B cell (primary cell): ENCODE measurements at regions not wholly inside any gene's neighbourhood (a gene's known extent, or its start where the extent isn't known, plus 50 kb on each side); places are given as distances from the start of the nearest gene placed in this dataset.

ENCODE experiments used
- ATAC-seq: fragments of 200-7000 bp; cut with Tn5 transposase; one replicate; pipeline ENCODE4 v1.10.0; 2021; ENCODE audit warnings: low read depth, mild to moderate bottlenecking, moderate number of reproducible peaks, moderate library complexity
- CTCF ChIA-PET: fragments of 350-600 bp; sonication (Branson Sonifier 250); formaldehyde crosslinking; loops from one replicate; lab custom pipeline; 2021; ENCODE audit warnings: antibody characterized with exemption, inconsistent platforms; lab: Charles Lee
- POLR2A ChIA-PET: fragments of 350-600 bp; sonication (Branson Sonifier 250); formaldehyde crosslinking; loops from one replicate; lab custom pipeline; 2021; ENCODE audit warnings: antibody characterized with exemption; lab: Charles Lee
- DNase-seq: peaks from one replicate; pipeline ENCODE4 v3.0.0; 2013
- H2AFZ ChIP-seq: 2 replicates; pipeline ENCODE4 v1.6.1; 2012; ENCODE audit warnings: mild to moderate bottlenecking, low read depth, low read length; ENCODE audit not compliant: insufficient read depth, poor library complexity, severe bottlenecking
- H3K27ac ChIP-seq, 2 donors: 1 replicate in 1 of 2; 2 replicates in 1 of 2; pipeline ENCODE4 v1.5.1; 2012 to 2013; ENCODE audit warnings: low read length in 2 of 2, mild to moderate bottlenecking in 2 of 2, moderate library complexity in 1 of 2
- H3K27me3 ChIP-seq, 4 experiments: fragments of 200-600 bp in 1 of 4; sonication (generic) in 1 of 4; replicated peaks in 1 of 4; 1 replicate in 2 of 4; 2 replicates in 2 of 4; pipeline versions ENCODE4 v1.6.1 to v1.7.0; 2013 to 2016; ENCODE audit warnings: low read length in 3 of 4, mild to moderate bottlenecking in 2 of 4, mixed read lengths in 1 of 4, moderate library complexity in 1 of 4; ENCODE audit not compliant: insufficient read depth in 4 of 4, control insufficient read depth in 3 of 4; ENCODE audit errors: control extremely low read depth in 1 of 4
- H3K36me3 ChIP-seq, 2 experiments: replicated peaks in 1 of 2; 1 replicate in 1 of 2; 2 replicates in 1 of 2; pipeline versions ENCODE4 v1.6.1 to v1.7.1; 2013; ENCODE audit warnings: low read length in 1 of 2; ENCODE audit not compliant: insufficient read depth in 2 of 2, control insufficient read depth in 1 of 2; ENCODE audit errors: control extremely low read depth in 1 of 2, extremely low read depth in 1 of 2
- H3K4me1 ChIP-seq, 2 donors: fragments of 200-600 bp in 1 of 2; sonication (generic) in 1 of 2; 1 replicate in 1 of 2; 2 replicates in 1 of 2; pipeline versions ENCODE4 v1.5.1 to v1.6.1; 2013 to 2017; ENCODE audit warnings: low read length in 2 of 2; ENCODE audit not compliant: control insufficient read depth in 2 of 2, insufficient read depth in 2 of 2
- H3K4me2 ChIP-seq: replicated peaks from 2 replicates; pipeline ENCODE3; 2012; ENCODE audit warnings: mild to moderate bottlenecking, low read depth, low read length; ENCODE audit not compliant: poor library complexity, severe bottlenecking
- H3K4me3 ChIP-seq, 5 experiments: fragments of 200-600 bp in 1 of 5; sonication (generic) in 1 of 5; 1 replicate in 3 of 5; 2 replicates in 2 of 5; pipeline versions ENCODE4 v1.5.1 to v1.7.0; 2011 to 2016; ENCODE audit warnings: low read length in 4 of 5, mild to moderate bottlenecking in 4 of 5, low read depth in 2 of 5, control low read depth in 1 of 5, moderate library complexity in 1 of 5; ENCODE audit not compliant: insufficient read depth in 1 of 5; ENCODE audit errors: control extremely low read depth in 1 of 5, extremely low read depth in 1 of 5
- H3K79me2 ChIP-seq: fragments of 200-600 bp; sonication (generic); one replicate; pipeline ENCODE4 v1.6.0; 2016; ENCODE audit warnings: low read length; ENCODE audit not compliant: control insufficient read depth, insufficient read depth
- H3K9ac ChIP-seq: fragments of 200-600 bp; sonication (generic); 2 replicates; pipeline ENCODE4 v1.6.1; 2017; ENCODE audit warnings: mild to moderate bottlenecking, low read length, moderate library complexity
- H3K9me3 ChIP-seq, 3 donors: one replicate each; pipeline versions ENCODE4 v1.6.1 to v1.7.1; 2013; ENCODE audit warnings: low read length in 2 of 3; ENCODE audit not compliant: control insufficient read depth in 2 of 3, insufficient read depth in 1 of 3; ENCODE audit errors: control extremely low read depth in 1 of 3
- H4K20me1 ChIP-seq: 2 replicates; pipeline ENCODE4 v1.6.0; 2012; ENCODE audit warnings: mild to moderate bottlenecking, low read length; ENCODE audit not compliant: insufficient read depth, control insufficient read depth, poor library complexity, severe bottlenecking
- H3K27ac Mint-ChIP-seq: one replicate; pipeline ENCODE4 v1.8.0; 2021; ENCODE audit warnings: mixed read lengths
- H3K27me3 Mint-ChIP-seq: one replicate; pipeline ENCODE4 v1.8.0; 2021; ENCODE audit warnings: mixed read lengths
- H3K4me1 Mint-ChIP-seq: one replicate; pipeline ENCODE4 v1.8.0; 2021; ENCODE audit warnings: mixed read lengths
- H3K4me3 Mint-ChIP-seq: one replicate; pipeline ENCODE4 v1.8.0; 2021; ENCODE audit warnings: mixed read lengths
- H3K9me3 Mint-ChIP-seq: one replicate; pipeline ENCODE4 v1.8.0; 2022; ENCODE audit warnings: mixed read lengths; ENCODE audit not compliant: insufficient read depth
- EZH2 ChIP-seq: IDR thresholded peaks from 2 replicates; pipeline ENCODE4 v1.6.1; 2012; ENCODE audit warnings: borderline replicate concordance, low read depth, mild to moderate bottlenecking, moderate library complexity, low read length; ENCODE audit not compliant: insufficient read depth, poor library complexity, severe bottlenecking
- WGBS: methylation state at CpG from one replicate; pipeline ENCODE4 v1.1.5; 2013; ENCODE audit warnings: missing lambda C conversion rate; ENCODE audit not compliant: insufficient coverage; 5-methylcytosine and 5-hydroxymethylcytosine counted together
- intact Hi-C: fragments of 100-400 bp; cut with micrococcal nuclease; formaldehyde crosslinking; loops from one replicate; pipeline ENCODE4 v1.10.0; 2022
- TF ChIP-seq, protein P1 (sequence below): fragments of 200-600 bp; IDR thresholded peaks from one replicate; pipeline ENCODE4 v1.8.0; 2022; ENCODE audit warnings: antibody characterized with exemption, mild to moderate bottlenecking

DNA sequence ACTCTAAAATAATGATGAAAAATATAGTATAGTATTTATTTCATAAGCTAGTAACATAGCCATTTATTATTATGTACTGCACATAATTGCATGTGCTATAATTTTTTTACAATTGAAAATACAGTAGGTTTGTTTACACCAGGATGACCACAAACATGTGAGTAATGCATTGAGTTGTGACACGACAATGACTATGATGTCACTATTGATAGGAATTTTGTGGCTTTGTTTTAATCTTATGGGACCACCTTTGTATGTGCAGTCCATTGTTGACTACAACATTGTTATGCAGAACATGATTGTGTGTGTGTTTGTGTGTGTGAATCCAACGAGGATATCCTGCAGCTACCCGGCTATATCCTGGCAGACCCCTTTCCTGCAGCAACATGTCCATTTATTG is 372.2 kb upstream of the MCTP2 start:
- Mint-ChIP-seq H3K27ac (no peak overlapping the region), H3K4me3 (no peak overlapping the region), H3K27me3 (no peaks in the 10 kb centered on the region), H3K4me1 (no peaks in the 10 kb centered on the region), H3K9me3 (no peaks in the 10 kb centered on the region)
- no peaks in the 10 kb centered on the region for H3K79me2 ChIP-seq
- H3K4me3 ChIP-seq: no peak overlapping the region
- ChIA-PET POLR2A (no interaction called here), CTCF (no interaction called here)
- 85% methylated on average over 2 of the region's 3 CpGs for WGBS
- H4K20me1 ChIP-seq: no peaks in the 10 kb centered on the region
- H3K36me3 ChIP-seq: no peaks in the 10 kb centered on the region
- H3K27ac ChIP-seq: no peak overlapping the region
- no peak overlapping the region for H3K9ac ChIP-seq
- H3K27me3 ChIP-seq: no peaks in the 10 kb centered on the region
- DNase-seq (no peak), ATAC-seq (no peak)
- peaks cover 0 to 4% (median 0%) of the 10 kb centered on the region in 3 donors for H3K9me3 ChIP-seq
- no peak overlapping the region for H3K4me2 ChIP-seq
- no peaks in the 10 kb centered on the region for H3K4me1 ChIP-seq
- intact Hi-C loops: no loop called here
- H2AFZ ChIP-seq: no peak overlapping the region
- no peak for TF ChIP-seq EZH2
- TF ChIP-seq, protein P1, sequence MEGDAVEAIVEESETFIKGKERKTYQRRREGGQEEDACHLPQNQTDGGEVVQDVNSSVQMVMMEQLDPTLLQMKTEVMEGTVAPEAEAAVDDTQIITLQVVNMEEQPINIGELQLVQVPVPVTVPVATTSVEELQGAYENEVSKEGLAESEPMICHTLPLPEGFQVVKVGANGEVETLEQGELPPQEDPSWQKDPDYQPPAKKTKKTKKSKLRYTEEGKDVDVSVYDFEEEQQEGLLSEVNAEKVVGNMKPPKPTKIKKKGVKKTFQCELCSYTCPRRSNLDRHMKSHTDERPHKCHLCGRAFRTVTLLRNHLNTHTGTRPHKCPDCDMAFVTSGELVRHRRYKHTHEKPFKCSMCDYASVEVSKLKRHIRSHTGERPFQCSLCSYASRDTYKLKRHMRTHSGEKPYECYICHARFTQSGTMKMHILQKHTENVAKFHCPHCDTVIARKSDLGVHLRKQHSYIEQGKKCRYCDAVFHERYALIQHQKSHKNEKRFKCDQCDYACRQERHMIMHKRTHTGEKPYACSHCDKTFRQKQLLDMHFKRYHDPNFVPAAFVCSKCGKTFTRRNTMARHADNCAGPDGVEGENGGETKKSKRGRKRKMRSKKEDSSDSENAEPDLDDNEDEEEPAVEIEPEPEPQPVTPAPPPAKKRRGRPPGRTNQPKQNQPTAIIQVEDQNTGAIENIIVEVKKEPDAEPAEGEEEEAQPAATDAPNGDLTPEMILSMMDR: no peak

DNA sequence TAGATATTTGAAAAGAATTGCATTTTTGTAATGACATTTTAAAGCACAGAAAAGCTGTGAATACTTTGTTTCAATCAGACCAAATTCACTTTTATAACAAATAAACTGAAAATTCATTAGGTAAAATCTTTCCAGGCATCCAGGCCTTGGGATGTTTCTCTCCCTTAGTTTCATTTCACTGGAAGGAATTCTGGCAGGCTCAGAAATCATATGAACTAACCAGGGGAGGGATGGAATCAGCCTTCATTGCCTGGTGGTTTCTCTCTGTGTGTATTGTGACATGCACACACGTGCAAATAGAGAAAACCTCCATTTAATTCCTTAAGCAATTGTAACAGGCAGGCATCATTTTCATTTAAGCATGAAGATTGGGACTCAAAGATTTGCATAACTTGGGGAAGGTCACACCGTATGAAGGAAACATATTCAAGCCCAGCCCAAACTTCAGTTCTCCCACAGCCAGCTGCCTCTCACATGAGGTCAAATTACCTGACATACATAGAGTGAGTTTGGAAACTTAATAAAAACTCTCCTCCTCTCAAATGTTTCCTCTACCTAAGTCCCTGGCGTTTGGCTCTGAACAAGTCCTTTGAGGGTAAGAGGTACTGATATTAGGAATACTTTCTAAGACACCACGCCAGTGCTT is 376.1 kb upstream of the MCTP2 start:
- Histone ChIP-seq H4K20me1 (no peaks in the 10 kb centered on the region), H3K27me3 (no peaks in the 10 kb centered on the region), H3K27ac (no peak overlapping the region), H3K36me3 (no peaks in the 10 kb centered on the region), H3K79me2 (no peaks in the 10 kb centered on the region), H3K4me1 (no peaks in the 10 kb centered on the region), H2AFZ (no peak overlapping the region), H3K9ac (no peak overlapping the region), H3K4me2 (no peak overlapping the region), H3K9me3 (no peaks in the 10 kb centered on the region), H3K4me3 (no peak overlapping the region)
- 60% methylated on average over 1 of the region's 4 CpGs for WGBS
- ChIA-PET CTCF (no interaction called here), POLR2A (no interaction called here)
- Mint-ChIP-seq H3K27ac (no peak overlapping the region), H3K27me3 (no peaks in the 10 kb centered on the region), H3K4me1 (no peaks in the 10 kb centered on the region), H3K4me3 (no peak overlapping the region), H3K9me3 (no peaks in the 10 kb centered on the region)
- TF ChIP-seq EZH2: no peak
- TF ChIP-seq, protein P1: no peak
- ATAC-seq: no peak
- intact Hi-C loops: no loop called here
- DNase-seq: no peak
